ENCODE measurements at regions not wholly inside any gene's neighbourhood (a gene's known extent, or its start where the extent isn't known, plus 50 kb on each side); places are given as distances from the start of the nearest gene placed in this dataset.
"Not testable (repeated sequence)": the region's sequence is repeated elsewhere in the genome, so short reads cannot be mapped to it uniquely, and the experiment has no call there.

- DNase-seq = no peak
These were observed 155.2 kb downstream of the BTBD3 start for GRCh38 chr20:12072954-12073264.

- no peak for DNase-seq
These were observed 156.5 kb downstream of the BTBD3 start for GRCh38 chr20:12074111-12074655.

GRCh38 chr20:12076200-12076599 is 158.5 kb downstream of the BTBD3 start:
- DNase-seq = no peak

- no peak for DNase-seq
These were observed 160.2 kb downstream of the BTBD3 start for GRCh38 chr20:12077875-12078274.

- DNase-seq = no peak
These were observed 161.8 kb downstream of the BTBD3 start for GRCh38 chr20:12079490-12079889.

- no peak for DNase-seq
These were observed 165.6 kb downstream of the BTBD3 start for GRCh38 chr20:12083269-12083668.

GRCh38 chr20:12084482-12084881 is 166.8 kb downstream of the BTBD3 start:
- no peak for DNase-seq

GRCh38 chr20:12086359-12086758 is 168.7 kb downstream of the BTBD3 start:
- no peak for DNase-seq

- DNase-seq = no peak
These were observed 173.2 kb downstream of the BTBD3 start for GRCh38 chr20:12090920-12091319.

GRCh38 chr20:12093057-12093796 is 175.5 kb downstream of the BTBD3 start:
- DNase-seq = no peak

- not testable (repeated sequence) for DNase-seq
These were observed 176.1 kb downstream of the BTBD3 start for GRCh38 chr20:12093797-12094190.

- DNase-seq = no peak
These were observed 177.7 kb downstream of the BTBD3 start for GRCh38 chr20:12095180-12095920.

GRCh38 chr20:12098421-12098820 is 180.7 kb downstream of the BTBD3 start:
- DNase-seq = no peak

GRCh38 chr20:12108846-12109245 is 191.2 kb downstream of the BTBD3 start:
- DNase-seq = no peak

- DNase-seq = no peak
These were observed 192.6 kb downstream of the BTBD3 start for GRCh38 chr20:12110274-12110673.

GRCh38 chr20:12110711-12111110 is 193.0 kb downstream of the BTBD3 start:
- no peak for DNase-seq

GRCh38 chr20:12111431-12112088 is 193.9 kb downstream of the BTBD3 start:
- DNase-seq = no peak

GRCh38 chr20:12112089-12112474 is 194.4 kb downstream of the BTBD3 start:
- no peak for DNase-seq

GRCh38 chr20:12112665-12113064 is 195.0 kb downstream of the BTBD3 start:
- DNase-seq = no peak

GRCh38 chr20:12113075-12113467 is 195.4 kb downstream of the BTBD3 start:
- DNase-seq = no peak

- no peak for DNase-seq
These were observed 196.0 kb downstream of the BTBD3 start for GRCh38 chr20:12113468-12114371.

- DNase-seq = not testable (repeated sequence)
These were observed 211.4 kb downstream of the BTBD3 start for GRCh38 chr20:12129114-12129513.

- not testable (repeated sequence) for DNase-seq
These were observed 211.8 kb downstream of the BTBD3 start for GRCh38 chr20:12129532-12129931.

Measured in right forelimb (tissue), 1 donor.